GM13976 (cell line): ENCODE measurements at regions not wholly inside any gene's neighbourhood (a gene's known extent, or its start where the extent isn't known, plus 50 kb on each side); places are given as distances from the start of the nearest gene placed in this dataset.
"Not testable (repeated sequence)": the region's sequence is repeated elsewhere in the genome, so short reads cannot be mapped to it uniquely, and the experiment has no call there.

Experiments
- DNase-seq: peaks from one replicate; pipeline ENCODE4 v3.0.0; 2012; ENCODE audit warnings: low spot score
- CTCF ChIP-seq: IDR thresholded peaks from 2 replicates; pipeline ENCODE4 v1.5.1; 2012; ENCODE audit warnings: borderline replicate concordance, mild to moderate bottlenecking; ENCODE audit not compliant: insufficient read depth; ENCODE audit errors: extremely low read depth, missing control alignments, control extremely low read depth
- in situ Hi-C: fragments of 300-500 bp; cut with MboI; formaldehyde crosslinking; loops from one replicate; pipeline ENCODE4 v1.12.0; 2022; ENCODE audit warnings: low sequenced_read_pairs, mixed read lengths, inconsistent platforms; ENCODE audit not compliant: unreplicated experiment

GRCh38 chr5:2087980-2088379 is 205.3 kb upstream of the IRX4 start:
- no peak for DNase-seq
- in situ Hi-C loops, result no loop called here
- TF ChIP-seq CTCF, result no peak

GRCh38 chr5:2075365-2075764 is 192.6 kb upstream of the IRX4 start:
- in situ Hi-C loops, result no loop called here
- no peak for DNase-seq
- no peak for TF ChIP-seq CTCF

- DNase-seq, result no peak
- TF ChIP-seq CTCF, result no peak
- in situ Hi-C loops, result no loop called here
Observed at GRCh38 chr5:2071562-2071961, 188.8 kb upstream of the IRX4 start.

- in situ Hi-C loops, DNase-seq: not testable (repeated sequence)
Observed at GRCh38 chr5:2070787-2071186, 188.1 kb upstream of the IRX4 start.

DNA sequence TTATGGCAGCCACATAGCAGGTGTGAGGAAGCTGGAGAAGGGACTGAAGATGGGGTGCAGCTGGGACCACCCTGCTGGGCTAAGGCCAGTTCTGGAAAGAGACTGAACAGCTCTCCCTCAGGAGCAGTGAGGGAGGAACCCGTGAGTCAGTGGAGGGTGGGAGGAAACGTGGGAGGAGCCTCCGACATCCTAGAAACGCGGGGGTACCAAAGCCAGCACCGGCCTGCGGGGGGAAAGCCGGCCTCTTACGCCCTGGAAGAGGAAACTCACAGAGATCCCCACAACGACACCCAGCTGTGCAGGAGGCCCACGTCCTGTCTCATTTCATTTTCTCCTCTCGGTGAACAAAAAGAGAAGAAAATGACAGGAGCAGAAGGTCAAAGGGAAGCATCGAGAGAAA is 185.8 kb upstream of the IRX4 start:
- DNase-seq, result no peak
- in situ Hi-C loops, result no loop called here
- TF ChIP-seq CTCF, result no peak

DNA sequence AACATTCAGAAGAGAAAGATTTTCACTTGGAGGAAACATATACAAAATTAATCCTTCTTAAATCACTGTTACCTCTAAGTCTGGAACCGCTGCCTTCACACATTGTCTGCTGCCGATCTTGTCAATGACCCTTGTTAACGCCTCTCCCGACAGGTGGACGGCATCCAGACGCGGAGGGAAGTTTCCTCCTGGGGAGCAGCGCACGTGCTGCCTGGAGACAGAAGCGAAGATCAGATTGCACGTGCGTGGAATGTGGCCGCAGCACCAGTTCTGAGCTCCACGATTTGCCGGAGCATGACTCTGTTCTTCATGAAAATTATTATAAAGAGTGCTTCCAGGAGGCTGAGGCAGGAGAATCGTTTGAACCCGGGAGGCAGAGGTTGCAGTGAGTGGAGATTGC is 183.6 kb upstream of the IRX4 start:
- no peak for TF ChIP-seq CTCF
- DNase-seq, result no peak
- in situ Hi-C loops, result no loop called here

- in situ Hi-C loops, DNase-seq: not testable (repeated sequence)
Observed at GRCh38 chr5:2063380-2063779, 180.7 kb upstream of the IRX4 start.

DNA sequence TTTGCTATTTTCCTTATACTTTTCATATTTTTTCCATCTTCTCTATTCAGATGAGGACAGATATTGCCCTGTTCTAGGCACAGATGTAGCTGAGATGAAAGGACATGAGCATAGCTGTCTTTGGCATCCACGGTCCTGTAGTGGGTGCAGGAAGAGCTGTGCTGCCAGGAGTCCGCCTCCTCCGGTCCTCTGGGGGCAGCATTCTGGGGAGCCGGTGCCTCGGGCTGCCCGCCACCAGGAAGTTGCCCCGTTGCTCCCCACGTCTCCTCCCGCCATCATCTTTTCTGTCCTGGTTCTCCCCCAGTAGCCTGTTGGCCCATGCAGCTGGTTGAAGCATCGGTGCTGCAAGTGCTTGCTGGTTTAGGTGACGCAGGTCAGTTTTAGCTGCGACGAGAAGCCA is 170.0 kb upstream of the IRX4 start:
- no peak for DNase-seq
- no peak for TF ChIP-seq CTCF

More for the DNA sequence above, 170.0 kb upstream of the IRX4 start:
- in situ Hi-C loops, result no loop called here
